AG04449 (cell line): ENCODE measurements at regions not wholly inside any gene's neighbourhood (a gene's known extent, or its start where the extent isn't known, plus 50 kb on each side); places are given as distances from the start of the nearest gene placed in this dataset.

Experiments
- CTCF ChIA-PET: fragments of 350-600 bp; formaldehyde crosslinking; extraction: SDS; loops from one replicate; lab custom pipeline; 2021; ENCODE audit warnings: antibody characterized with exemption; lab: Yijun Ruan, JAX
- POLR2A ChIA-PET: fragments of 400-600, 350-600 bp; formaldehyde crosslinking; extraction: SDS; loops from one replicate; lab custom pipeline; 2020; ENCODE audit warnings: antibody characterized with exemption, inconsistent platforms; lab: Yijun Ruan, JAX
- DNase-seq: peaks from one replicate; pipeline ENCODE4 v3.0.0-alpha.2; 2010; ENCODE audit warnings: low read depth, low spot score
- H3K4me3 ChIP-seq: 2 replicates; pipeline ENCODE4 v1.5.1; 2011; ENCODE audit warnings: low read depth, mild to moderate bottlenecking, control low read depth, low read length
- CTCF ChIP-seq: IDR thresholded peaks from one replicate; pipeline ENCODE4 v1.5.1; 2011; ENCODE audit warnings: mild to moderate bottlenecking, moderate library complexity, low read length, control low read depth, inconsistent platforms; ENCODE audit not compliant: insufficient read depth; ENCODE audit errors: missing control alignments

GRCh38 chr18:67583621-67584020 is 67.1 kb upstream of the DSEL start:
- CTCF ChIA-PET: no interaction called here
- POLR2A ChIA-PET: no interaction called here
- no peak for TF ChIP-seq CTCF
- no peak for DNase-seq
- H3K4me3 ChIP-seq: no peak overlapping the region

- no peak for TF ChIP-seq CTCF
- ChIA-PET CTCF (no interaction called here), POLR2A (no interaction called here)
- no peak for DNase-seq
- no peak overlapping the region for H3K4me3 ChIP-seq
These were observed 66.0 kb upstream of the DSEL start for GRCh38 chr18:67582488-67582887.

- CTCF ChIA-PET: no interaction called here
- TF ChIP-seq CTCF: no peak
- no peak for DNase-seq
- no peak overlapping the region for H3K4me3 ChIP-seq
- POLR2A ChIA-PET: no interaction called here
These were observed 64.7 kb upstream of the DSEL start for GRCh38 chr18:67581178-67581577.

- ChIA-PET CTCF (interaction anchor here (1.2 to 1.7 kb wide), 3 partner anchors 11 to 61 kb away, joined by 3 to 7 read pairs (median 4); partner anchors contain the start of gene DSEL), POLR2A (no interaction called here)
- no peak for TF ChIP-seq CTCF
- no peak overlapping the region for H3K4me3 ChIP-seq
- DNase-seq: no peak
These were observed 60.9 kb upstream of the DSEL start for GRCh38 chr18:67577386-67577785.

- CTCF ChIA-PET: no interaction called here
- POLR2A ChIA-PET: no interaction called here
- H3K4me3 ChIP-seq: no peak overlapping the region
- DNase-seq: no peak
- TF ChIP-seq CTCF: no peak
These were observed 58.2 kb upstream of the DSEL start for GRCh38 chr18:67574749-67575148.

- ChIA-PET POLR2A (no interaction called here), CTCF (no interaction called here)
- no peak overlapping the region for H3K4me3 ChIP-seq
- DNase-seq: no peak
- no peak for TF ChIP-seq CTCF
These were observed 51.6 kb upstream of the DSEL start for GRCh38 chr18:67568166-67568565.
